Stimulated activated CD4-positive, alpha-beta T cell treated with anti-CD3 and anti-CD28 coated beads, TNF-alpha, amount 100 ng/mL, for 48 hours (primary cell): ENCODE measurements at regions not wholly inside any gene's neighbourhood (a gene's known extent, or its start where the extent isn't known, plus 50 kb on each side); places are given as distances from the start of the nearest gene placed in this dataset.
"Not testable (repeated sequence)": the region's sequence is repeated elsewhere in the genome, so short reads cannot be mapped to it uniquely, and the experiment has no call there.

Experiments used
- DNase-seq, 3 donors: peaks; one replicate each; pipeline ENCODE4 v3.0.0-alpha.2; 2020; ENCODE audit warnings: low read depth in 3 of 3

DNA sequence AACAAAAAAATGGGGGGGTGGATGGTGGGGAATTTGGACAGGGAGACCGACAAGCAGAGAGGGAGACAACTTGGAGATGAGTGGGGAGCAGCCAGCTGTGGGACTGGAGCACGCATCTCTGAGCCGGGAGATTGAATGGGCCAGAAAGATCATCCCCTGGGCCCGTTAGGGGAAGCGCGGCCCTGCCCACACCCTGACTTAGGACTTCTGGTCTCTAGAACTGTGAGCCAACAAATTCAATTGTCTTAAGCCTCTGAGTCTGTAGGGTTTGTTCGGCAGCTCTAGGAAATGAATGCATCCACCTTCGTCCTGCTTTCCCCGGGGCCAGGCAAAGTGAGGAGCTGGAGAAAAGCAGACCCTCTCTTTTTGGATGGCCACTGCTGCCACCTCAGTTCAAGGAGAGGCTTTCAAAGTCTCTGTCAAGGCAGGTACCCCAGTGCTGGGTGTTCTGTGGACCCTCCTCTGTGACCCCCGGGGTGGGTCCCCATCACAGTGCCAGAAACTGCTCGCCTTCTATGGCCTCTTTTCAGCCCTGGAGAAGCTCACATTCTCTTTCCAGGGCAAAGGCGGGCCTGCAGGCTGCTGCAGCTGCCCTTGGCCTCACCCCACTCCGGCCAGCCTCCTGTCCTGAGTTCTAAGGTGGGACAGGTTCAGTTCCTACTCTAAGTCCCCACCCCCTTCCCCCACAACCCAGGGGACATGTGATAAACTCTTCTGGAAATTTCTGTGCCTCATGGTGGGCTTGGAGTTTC lies 423.2 kb downstream of the RPS24 start:
- DNase-seq = no peak

GRCh38 chr10:78457804-78458482 lies 424.3 kb downstream of the RPS24 start:
- DNase-seq = no peak

DNA sequence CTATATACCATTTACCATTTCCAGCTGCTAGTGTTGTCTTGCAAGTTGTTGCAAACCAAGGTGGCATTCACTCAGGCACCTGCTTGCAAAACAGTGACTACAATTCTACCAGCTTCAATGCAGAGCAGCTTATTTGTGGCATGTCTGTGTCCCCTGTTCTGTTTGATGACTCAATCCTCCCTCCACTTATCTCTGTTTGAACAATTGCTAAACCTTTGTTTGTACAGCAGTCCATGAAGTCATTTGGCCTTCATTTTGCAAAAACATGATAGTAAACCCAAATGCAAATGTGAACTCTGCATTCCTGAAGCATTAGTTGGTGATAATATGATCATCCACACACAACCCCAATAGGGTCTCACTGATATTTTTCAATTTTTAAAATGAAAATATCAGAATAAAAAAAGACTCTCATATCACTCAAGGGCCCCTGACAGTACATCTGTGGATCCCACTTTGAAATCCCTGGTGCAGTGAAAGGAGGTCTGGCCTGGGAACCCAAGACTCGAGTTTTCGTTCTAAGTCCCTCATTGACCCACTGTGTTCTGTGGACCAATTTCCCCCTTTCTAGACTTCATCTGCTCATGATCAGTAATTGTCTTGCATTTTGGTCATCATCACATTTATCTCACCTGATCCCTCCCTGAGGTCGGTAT lies 425.4 kb downstream of the RPS24 start:
- no peak for DNase-seq

DNA sequence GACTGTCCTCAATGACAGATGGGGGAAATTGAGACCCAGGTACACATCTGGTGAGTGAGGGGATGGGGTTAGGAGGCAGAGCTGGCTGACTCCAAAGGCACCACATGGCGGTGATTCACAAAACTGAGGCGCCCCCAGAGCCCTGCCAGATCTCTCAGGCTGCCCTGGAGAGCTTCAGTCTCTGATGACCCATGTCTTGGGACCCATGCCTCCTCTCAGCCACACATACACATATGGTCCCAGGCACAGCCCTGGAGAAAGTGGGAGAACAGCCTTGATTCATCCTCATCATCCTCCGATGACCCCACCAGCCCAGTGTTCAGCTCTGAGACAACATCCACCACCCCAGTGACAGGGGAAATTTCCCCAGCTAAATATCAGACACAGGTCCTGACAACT lies 426.0 kb downstream of the RPS24 start:
- no peak for DNase-seq

GRCh38 chr10:78460204-78460603 lies 426.5 kb downstream of the RPS24 start:
- no peak for DNase-seq

DNA sequence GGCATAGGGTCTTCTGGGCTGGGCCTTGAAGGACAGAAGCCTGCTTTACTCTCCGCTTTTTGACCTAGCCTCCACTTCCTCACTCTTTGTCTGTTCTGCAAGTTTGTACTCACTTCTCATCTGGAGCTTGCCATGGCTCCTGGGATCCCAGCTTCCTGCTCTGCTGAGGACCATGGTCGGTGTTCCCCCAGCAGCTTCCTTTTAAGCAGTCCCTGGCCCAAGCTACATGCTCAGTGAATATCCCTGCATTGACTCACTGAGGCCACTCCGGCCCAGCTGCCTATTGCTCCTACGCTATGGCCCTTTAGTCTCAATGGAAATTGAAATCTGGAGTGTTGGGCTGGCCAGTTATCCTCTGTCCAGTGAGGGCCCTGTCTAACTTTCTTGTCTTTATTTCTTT lies 427.7 kb downstream of the RPS24 start:
- DNase-seq = no peak

GRCh38 chr10:78462176-78462575 lies 428.5 kb downstream of the RPS24 start:
- no peak for DNase-seq

DNA sequence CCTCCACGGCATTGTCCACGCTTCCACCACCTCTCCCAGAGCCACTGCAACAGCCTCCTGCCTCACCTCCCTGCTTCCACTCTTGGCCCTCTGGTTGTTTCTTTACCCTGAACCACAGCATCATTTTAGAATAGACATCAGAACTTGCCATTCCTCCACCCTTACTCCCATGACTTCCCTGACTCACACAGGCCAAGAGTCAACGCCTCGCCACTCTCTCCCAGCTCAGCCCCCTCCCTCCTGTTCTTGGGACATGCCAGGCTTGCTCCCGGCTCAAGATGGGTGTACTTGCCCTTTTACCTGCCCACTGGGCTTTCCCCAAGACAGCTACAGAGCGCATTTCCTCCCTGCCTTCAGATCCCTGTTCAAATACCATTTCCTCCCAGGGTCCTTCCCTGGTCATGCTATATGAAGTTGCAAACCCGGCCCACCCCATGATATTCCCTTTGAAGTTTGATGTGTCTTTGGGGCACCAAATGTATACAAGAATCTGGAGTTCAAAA lies 429.1 kb downstream of the RPS24 start:
- DNase-seq = no peak

DNA sequence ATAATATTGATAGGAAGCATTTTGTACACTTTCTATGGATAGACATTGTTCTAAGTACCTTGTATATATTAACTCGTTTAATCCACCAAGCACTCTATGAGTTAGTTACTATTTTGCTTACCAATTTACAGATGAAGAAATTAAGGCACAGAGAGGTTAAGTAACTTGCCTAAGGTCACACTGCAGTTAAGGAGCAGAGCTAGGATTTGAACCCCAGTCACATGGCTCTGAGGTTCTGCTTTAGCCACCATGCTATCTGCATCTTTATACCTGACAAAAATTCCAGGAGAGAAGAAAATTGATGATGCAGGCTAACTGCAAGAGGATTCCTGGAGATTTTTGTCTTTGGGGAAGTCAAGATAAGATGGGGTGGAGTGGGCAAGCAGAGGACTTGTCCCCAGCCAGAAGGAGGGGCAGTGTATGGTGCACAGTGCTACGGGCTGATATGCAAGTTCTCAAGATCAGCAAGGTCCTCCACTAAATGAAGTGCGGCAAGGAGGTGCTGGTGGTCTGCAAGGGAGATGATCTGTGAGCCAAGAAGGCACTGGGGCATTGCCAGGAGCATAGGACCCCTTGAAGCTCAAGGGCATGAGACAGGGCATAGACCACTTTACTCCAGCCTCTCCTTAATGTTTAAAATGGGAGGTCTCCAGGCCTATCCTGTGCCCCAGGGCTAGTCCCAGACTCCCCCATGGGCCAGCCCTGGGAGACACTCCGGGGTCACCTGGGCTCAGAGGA lies 430.6 kb downstream of the RPS24 start:
- DNase-seq = no peak

DNA sequence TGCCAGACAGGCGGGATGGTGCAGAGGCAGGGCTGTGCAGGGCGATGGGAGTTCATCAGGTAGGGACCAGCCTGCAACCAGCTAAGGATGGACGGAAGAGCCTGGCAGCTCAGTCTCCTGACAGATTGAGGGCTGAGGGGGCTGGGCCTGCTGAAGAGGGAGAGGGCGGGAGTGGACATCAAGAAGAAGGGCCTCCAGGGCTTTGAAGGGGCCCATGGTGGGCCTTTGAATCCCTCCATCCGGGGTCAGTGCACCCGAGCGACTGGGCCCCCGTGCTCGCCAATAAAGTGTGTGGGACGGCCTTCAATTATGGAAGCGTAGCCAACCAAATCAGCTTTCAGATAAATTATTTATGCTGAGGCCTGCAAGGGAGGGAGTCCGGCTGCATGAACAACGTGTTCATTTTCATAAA lies 431.2 kb downstream of the RPS24 start:
- DNase-seq = no peak

GRCh38 chr10:78465431-78465830 lies 431.8 kb downstream of the RPS24 start:
- DNase-seq = no peak

- DNase-seq = no peak
Measured at GRCh38 chr10:78467496-78468106, 433.9 kb downstream of the RPS24 start.

DNA sequence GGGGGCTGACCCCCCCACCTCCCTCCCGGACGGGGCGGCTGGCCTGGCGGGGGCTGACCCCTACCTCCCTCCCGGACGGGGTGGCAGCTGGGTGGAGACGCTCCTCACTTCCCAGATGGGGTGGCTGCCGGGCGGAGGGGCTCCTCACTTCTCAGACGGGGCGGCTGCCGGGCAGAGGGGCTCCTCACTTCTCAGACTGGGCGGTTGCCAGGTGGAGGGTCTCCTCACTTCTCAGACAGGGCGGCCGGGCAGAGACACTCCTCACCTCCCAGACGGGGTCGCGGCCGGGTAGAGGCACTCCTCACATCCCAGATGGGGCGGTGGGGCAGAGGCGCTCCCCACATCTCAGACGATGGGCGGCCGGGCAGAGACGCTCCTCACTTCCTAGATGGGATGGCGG lies 435.1 kb downstream of the RPS24 start:
- not testable (repeated sequence) for DNase-seq

DNA sequence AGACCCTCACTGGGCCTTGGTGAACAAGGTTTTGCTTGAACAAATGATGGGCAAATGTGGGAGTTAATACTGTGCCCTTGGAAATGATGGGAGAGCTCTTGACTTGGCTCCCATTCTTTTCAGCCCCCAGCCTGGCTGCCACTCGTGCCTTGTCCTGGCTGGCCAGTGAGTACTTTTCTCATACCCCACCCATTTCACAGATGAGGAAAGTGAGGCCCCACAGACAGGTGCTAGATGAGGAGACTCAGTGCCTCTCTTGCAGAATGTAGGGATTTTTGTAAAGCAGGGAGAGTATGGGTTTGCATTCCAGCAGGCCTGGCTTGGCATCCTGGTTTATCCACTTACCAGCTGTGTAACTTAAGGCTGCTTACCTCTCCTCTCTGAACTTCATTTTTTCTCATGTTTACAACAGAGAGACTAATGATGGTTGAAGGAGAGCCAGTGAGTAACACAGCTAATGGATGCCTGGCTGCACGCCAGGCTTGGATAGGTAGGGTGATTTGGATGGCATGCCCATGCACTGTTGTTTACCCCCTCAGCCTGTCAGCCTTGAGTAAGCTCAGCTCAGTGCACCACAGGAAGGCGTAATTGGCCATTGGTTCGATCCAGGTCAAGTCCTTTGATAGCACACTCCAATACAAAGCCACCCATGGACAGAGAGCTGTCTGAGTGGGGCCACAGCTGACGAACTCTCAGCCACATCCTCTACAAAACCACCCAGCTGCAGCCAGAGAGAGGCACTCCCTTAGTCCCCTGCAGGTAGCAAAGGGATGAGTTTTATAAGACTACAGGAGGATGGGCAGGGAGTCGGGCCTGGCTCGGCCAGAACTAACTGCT lies 436.8 kb downstream of the RPS24 start:
- no peak for DNase-seq

GRCh38 chr10:78471326-78471722 lies 437.7 kb downstream of the RPS24 start:
- DNase-seq = no peak

GRCh38 chr10:78471723-78472550 lies 438.3 kb downstream of the RPS24 start:
- DNase-seq = no peak

GRCh38 chr10:78472551-78472890 lies 438.9 kb downstream of the RPS24 start:
- DNase-seq = no peak

DNA sequence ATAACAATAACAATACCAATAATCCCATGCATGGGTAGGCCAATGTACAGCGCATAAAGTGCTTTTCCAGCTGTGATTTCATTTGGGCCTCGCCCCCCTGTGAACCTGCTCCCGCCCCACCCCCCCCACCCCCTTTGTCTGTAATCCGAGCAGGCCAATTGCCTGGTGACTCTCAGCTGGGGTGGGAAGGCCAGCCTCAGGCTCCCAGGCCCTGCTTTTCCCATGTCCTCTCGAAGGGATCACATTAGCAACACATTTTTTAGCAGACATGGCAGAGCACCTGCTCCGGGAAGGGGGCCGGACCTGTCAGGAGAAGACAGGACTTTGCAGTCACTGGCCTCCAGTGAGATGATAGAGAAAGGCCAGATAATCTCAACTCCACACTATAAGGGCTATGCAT lies 439.3 kb downstream of the RPS24 start:
- no peak for DNase-seq

DNA sequence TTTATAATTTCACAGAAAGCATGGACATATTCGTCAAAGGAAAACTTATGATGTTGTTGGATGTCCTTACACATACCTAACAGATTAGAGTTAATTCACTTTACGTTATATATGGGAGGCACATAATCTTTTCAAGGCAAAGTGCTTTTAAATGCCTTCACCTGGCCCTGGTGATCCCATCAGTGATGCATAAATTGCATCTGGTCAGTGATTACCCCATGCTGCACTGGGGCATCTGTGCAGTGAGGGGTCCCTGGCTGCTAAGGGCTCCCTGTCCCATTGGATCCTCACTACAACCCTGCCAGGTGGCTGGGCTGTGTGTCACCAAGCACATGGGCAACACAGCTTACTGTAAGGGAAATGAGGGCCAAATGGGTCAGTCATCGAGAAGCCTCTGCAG lies 441.1 kb downstream of the RPS24 start:
- no peak for DNase-seq

GRCh38 chr10:78475437-78475836 lies 441.8 kb downstream of the RPS24 start:
- no peak for DNase-seq
